K562 (cell line): ENCODE measurements at regions not wholly inside any gene's neighbourhood (a gene's known extent, or its start where the extent isn't known, plus 50 kb on each side); places are given as distances from the start of the nearest gene placed in this dataset.

Experiments used
- ILF3 ChIP-seq: fragments of 450-650 bp; IDR thresholded peaks from 2 replicates; pipeline ENCODE4 v1.6.1; 2018; ENCODE audit warnings: antibody characterized with exemption, mild to moderate bottlenecking, moderate library complexity, borderline replicate concordance
- KDM2B ChIP-seq: fragments of 250-450 bp; sonication (Bioruptor Pico); IDR thresholded peaks from 2 replicates; pipeline ENCODE4 v1.8.0; 2021; ENCODE audit warnings: mild to moderate bottlenecking, moderate library complexity
- RAD21 ChIP-seq, 2 experiments: fragments of 250-450 bp in 1 of 2; fragments of 450-650 bp in 1 of 2; sonication (Bioruptor Pico) in 1 of 2; formaldehyde crosslinking in 1 of 2; IDR thresholded peaks in 1 of 2; conservative IDR thresholded peaks in 1 of 2; 2 replicates each; pipeline versions ENCODE4 v1.4.0 to v1.8.0; 2020 to 2022; ENCODE audit warnings: mild to moderate bottlenecking in 2 of 2, moderate library complexity in 1 of 2
- RFX5 ChIP-seq: IDR thresholded peaks from 2 replicates; pipeline ENCODE4 v1.6.1; 2011; ENCODE audit warnings: low read depth, mild to moderate bottlenecking, improper control_type of control experiment, low read length
- THRA ChIP-seq: fragments of 450-650 bp; IDR thresholded peaks from 2 replicates; pipeline ENCODE4 v1.6.1; 2017; ENCODE audit warnings: mild to moderate bottlenecking, moderate library complexity
- TF ChIP-seq, protein P1 (sequence below), 3 experiments: IDR thresholded peaks in 2 of 3; conservative IDR thresholded peaks in 1 of 3; 2 replicates each; pipeline ENCODE4 v1.5.1; 2011 to 2012; ENCODE audit warnings: low read length in 3 of 3, mild to moderate bottlenecking in 3 of 3, control low read depth in 2 of 3, improper control_type of control experiment in 1 of 3, inconsistent platforms in 1 of 3, low read depth in 1 of 3, mixed read lengths in 1 of 3, moderate library complexity in 1 of 3; ENCODE audit not compliant: insufficient read depth in 2 of 3

- TF ChIP-seq KDM2B (CRISPR knock-in tag): no peak
- TF ChIP-seq THRA: no peak
- TF ChIP-seq, protein P1, sequence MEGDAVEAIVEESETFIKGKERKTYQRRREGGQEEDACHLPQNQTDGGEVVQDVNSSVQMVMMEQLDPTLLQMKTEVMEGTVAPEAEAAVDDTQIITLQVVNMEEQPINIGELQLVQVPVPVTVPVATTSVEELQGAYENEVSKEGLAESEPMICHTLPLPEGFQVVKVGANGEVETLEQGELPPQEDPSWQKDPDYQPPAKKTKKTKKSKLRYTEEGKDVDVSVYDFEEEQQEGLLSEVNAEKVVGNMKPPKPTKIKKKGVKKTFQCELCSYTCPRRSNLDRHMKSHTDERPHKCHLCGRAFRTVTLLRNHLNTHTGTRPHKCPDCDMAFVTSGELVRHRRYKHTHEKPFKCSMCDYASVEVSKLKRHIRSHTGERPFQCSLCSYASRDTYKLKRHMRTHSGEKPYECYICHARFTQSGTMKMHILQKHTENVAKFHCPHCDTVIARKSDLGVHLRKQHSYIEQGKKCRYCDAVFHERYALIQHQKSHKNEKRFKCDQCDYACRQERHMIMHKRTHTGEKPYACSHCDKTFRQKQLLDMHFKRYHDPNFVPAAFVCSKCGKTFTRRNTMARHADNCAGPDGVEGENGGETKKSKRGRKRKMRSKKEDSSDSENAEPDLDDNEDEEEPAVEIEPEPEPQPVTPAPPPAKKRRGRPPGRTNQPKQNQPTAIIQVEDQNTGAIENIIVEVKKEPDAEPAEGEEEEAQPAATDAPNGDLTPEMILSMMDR (IDR thresholded peaks at IDR 0.05 in 2 of 3, conservative IDR thresholded peaks at IDR 0.05 in 1 of 3; ENCODE audit: insufficient read depth in 2 of 3, low read depth in 1 of 3, low read length in 3 of 3): no peak
- no peak for TF ChIP-seq RFX5
- no peak for TF ChIP-seq ILF3
- no peak for TF ChIP-seq RAD21 (CRISPR knock-in tag; conservative IDR thresholded peaks at IDR 0.05 in 1 of 2, IDR thresholded peaks at IDR 0.05 in 1 of 2)
These were observed 149.6 kb upstream of the DDIT4L start for GRCh38 chr4:100339870-100340269.
